ENCODE measurements at regions not wholly inside any gene's neighbourhood (a gene's known extent, or its start where the extent isn't known, plus 50 kb on each side); places are given as distances from the start of the nearest gene placed in this dataset.

DNA sequence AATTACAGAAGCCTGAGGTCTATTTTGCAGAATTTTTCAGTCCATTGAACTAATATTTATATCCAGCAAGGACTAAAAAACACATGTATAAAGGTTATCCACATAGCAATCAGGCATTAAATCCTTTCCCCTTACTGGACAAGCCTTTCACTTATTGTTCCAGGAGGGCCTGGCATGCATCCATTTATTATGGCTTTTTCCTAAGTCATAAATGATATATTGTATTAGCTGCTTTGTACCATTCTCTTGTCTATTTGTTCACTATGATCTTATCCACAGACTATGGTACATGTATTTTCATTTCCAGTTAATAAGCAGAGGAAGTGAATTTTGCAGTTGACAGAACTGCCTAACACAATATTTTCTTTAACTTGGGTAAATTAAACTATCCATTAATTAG lies 105.4 kb upstream of the ANK2 start:
- no peak for TF ChIP-seq EGR1 (IDR thresholded peaks at IDR 0.05)
- TF ChIP-seq YY1 (IDR thresholded peaks at IDR 0.05; ENCODE audit: low read depth): no peak
- TF ChIP-seq ZBTB7A (IDR thresholded peaks at IDR 0.05; ENCODE audit: low read depth): no peak
- no peak for TF ChIP-seq NFIC (IDR thresholded peaks at IDR 0.05)
- TF ChIP-seq TCF12 (IDR thresholded peaks at IDR 0.05; ENCODE audit: low read depth): no peak
- no peak for TF ChIP-seq REST (IDR thresholded peaks at IDR 0.05; ENCODE audit: low read depth)
- TF ChIP-seq MAX (IDR thresholded peaks at IDR 0.05): no peak
- no peak for TF ChIP-seq FOXM1 (IDR thresholded peaks at IDR 0.05; ENCODE audit: borderline replicate concordance, low read depth)
- TF ChIP-seq USF1 (IDR thresholded peaks at IDR 0.05): no peak
- no peak for TF ChIP-seq TAF1 (IDR thresholded peaks at IDR 0.05; ENCODE audit: low read depth)
- no peak for TF ChIP-seq TEAD4 (IDR thresholded peaks at IDR 0.05)
- TF ChIP-seq EP300 (IDR thresholded peaks at IDR 0.05; ENCODE audit: borderline replicate concordance): no peak
- no peak for TF ChIP-seq RAD21 (IDR thresholded peaks at IDR 0.05; ENCODE audit: low read depth)
- no peak for TF ChIP-seq CEBPB (IDR thresholded peaks at IDR 0.05)
- no peak for TF ChIP-seq CREB1 (IDR thresholded peaks at IDR 0.05; ENCODE audit: low read depth)

GRCh38 chr4:112946127-112946526 lies 103.3 kb upstream of the ANK2 start:
- TF ChIP-seq USF1 (IDR thresholded peaks at IDR 0.05): no peak
- no peak for TF ChIP-seq ZBTB7A (IDR thresholded peaks at IDR 0.05; ENCODE audit: low read depth)
- no peak for TF ChIP-seq TAF1 (IDR thresholded peaks at IDR 0.05; ENCODE audit: low read depth)
- TF ChIP-seq EGR1 (IDR thresholded peaks at IDR 0.05): no peak
- TF ChIP-seq RAD21 (IDR thresholded peaks at IDR 0.05; ENCODE audit: low read depth): no peak
- TF ChIP-seq TEAD4 (IDR thresholded peaks at IDR 0.05): no peak
- TF ChIP-seq NFIC (IDR thresholded peaks at IDR 0.05): no peak
- TF ChIP-seq FOXM1 (IDR thresholded peaks at IDR 0.05; ENCODE audit: borderline replicate concordance, low read depth): no peak
- TF ChIP-seq EP300 (IDR thresholded peaks at IDR 0.05; ENCODE audit: borderline replicate concordance): no peak
- no peak for TF ChIP-seq YY1 (IDR thresholded peaks at IDR 0.05; ENCODE audit: low read depth)
- TF ChIP-seq TCF12 (IDR thresholded peaks at IDR 0.05; ENCODE audit: low read depth): no peak
- no peak for TF ChIP-seq CEBPB (IDR thresholded peaks at IDR 0.05)
- no peak for TF ChIP-seq MAX (IDR thresholded peaks at IDR 0.05)
- TF ChIP-seq CREB1 (IDR thresholded peaks at IDR 0.05; ENCODE audit: low read depth): no peak

DNA sequence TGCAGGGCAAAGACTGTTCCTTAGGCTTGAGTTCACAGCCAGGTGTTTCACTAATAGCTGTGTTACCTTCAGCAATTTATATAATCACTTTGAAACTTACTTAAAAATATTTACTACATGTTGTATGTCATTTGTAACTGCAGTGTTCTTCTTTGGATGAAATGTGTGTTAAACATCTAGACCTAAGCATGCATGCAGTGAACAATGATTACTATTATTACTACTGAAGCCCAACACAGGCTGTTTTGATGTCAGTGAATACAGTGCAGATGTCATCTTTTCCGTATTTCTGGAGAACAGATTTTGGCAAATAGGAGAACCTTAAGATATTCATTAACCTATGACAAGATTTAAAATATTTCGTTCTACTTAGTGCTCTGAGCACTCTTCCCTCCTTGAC lies 101.8 kb upstream of the ANK2 start:
- TF ChIP-seq TCF12 (IDR thresholded peaks at IDR 0.05; ENCODE audit: low read depth) (no peak), FOXM1 (IDR thresholded peaks at IDR 0.05; ENCODE audit: borderline replicate concordance, low read depth) (no peak), TEAD4 (IDR thresholded peaks at IDR 0.05) (no peak), NFIC (IDR thresholded peaks at IDR 0.05) (no peak), TAF1 (IDR thresholded peaks at IDR 0.05; ENCODE audit: low read depth) (no peak), EGR1 (IDR thresholded peaks at IDR 0.05) (no peak), EP300 (IDR thresholded peaks at IDR 0.05; ENCODE audit: borderline replicate concordance) (no peak), YY1 (IDR thresholded peaks at IDR 0.05; ENCODE audit: low read depth) (no peak), MAX (IDR thresholded peaks at IDR 0.05) (no peak), RAD21 (IDR thresholded peaks at IDR 0.05; ENCODE audit: low read depth) (no peak), ZBTB7A (IDR thresholded peaks at IDR 0.05; ENCODE audit: low read depth) (no peak), USF1 (IDR thresholded peaks at IDR 0.05) (no peak), CREB1 (IDR thresholded peaks at IDR 0.05; ENCODE audit: low read depth) (no peak), CEBPB (IDR thresholded peaks at IDR 0.05) (no peak), REST (IDR thresholded peaks at IDR 0.05; ENCODE audit: low read depth) (no peak)

DNA sequence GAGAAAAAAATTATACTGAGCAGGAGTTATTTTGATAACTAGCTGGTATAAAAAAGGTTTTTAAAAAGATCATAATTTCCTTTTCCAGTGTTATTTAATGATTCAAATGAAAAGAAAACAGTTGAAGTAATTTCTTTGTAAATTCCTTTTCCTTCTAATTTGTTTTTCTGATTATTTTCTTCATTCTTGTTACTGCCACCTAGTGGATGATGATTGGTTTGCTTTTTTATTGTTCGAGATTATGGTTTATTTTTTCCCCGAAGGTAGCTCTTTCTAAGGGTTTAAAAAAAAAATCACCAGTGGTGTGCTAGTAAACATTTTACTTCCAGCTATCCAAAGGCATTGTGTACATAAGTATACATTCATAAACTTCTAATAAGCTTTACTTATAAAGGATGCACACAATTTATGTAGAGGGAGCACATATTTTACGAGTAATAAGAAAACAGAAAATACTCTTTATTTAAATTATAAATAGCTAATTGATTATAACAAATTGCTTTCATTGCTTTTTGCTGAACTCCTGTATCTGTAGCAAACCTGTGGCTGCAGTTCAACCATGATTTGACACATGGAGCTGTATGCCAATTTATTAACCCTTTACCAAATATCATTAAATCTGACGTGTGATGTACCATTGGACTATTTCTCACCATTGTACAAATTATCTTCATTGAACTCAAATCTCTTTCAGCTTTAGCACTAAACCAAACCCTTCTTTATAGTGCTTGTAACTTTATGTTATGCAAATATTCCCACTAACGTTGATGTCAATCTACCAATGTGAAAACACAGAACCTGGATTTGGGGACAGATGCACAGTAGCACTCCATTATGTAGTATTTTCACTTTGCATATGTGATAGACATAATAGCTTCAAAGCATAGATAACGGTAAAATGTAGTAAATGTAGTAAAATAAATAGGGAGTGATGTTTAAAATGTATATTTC lies 97.8 kb upstream of the ANK2 start:
- TF ChIP-seq CEBPB (IDR thresholded peaks at IDR 0.05) (no peak), EP300 (IDR thresholded peaks at IDR 0.05; ENCODE audit: borderline replicate concordance) (no peak), TEAD4 (IDR thresholded peaks at IDR 0.05) (no peak)

All from Ishikawa (cell line).